PC-3 (cell line): ENCODE measurements at regions not wholly inside any gene's neighbourhood (a gene's known extent, or its start where the extent isn't known, plus 50 kb on each side); places are given as distances from the start of the nearest gene placed in this dataset.

Source experiments
- ATAC-seq: fragments of 200-7000 bp; cut with Tn5 transposase; 2 replicates; pipeline ENCODE4 v1.9.1; 2020; ENCODE audit warnings: mild to moderate bottlenecking, moderate library complexity
- BruUV-seq: library from RNA; stranded (reverse); fragments of 400-500 nt; replicated peaks from 2 replicates; lab custom pipeline; 2021; lab: Mats Ljungman, UMichigan
- CTCF ChIA-PET: fragments of 300-600 bp; sonication (Branson Sonifier 250); formaldehyde crosslinking; loops from one replicate; lab custom pipeline; 2022; ENCODE audit warnings: antibody characterized with exemption; lab: Charles Lee
- POLR2A ChIA-PET: fragments of 300-600 bp; sonication (Branson Sonifier 250); formaldehyde crosslinking; loops from one replicate; lab custom pipeline; 2022; ENCODE audit warnings: antibody characterized with exemption; ENCODE audit not compliant: unreplicated experiment; lab: Charles Lee
- DNase-seq: peaks from one replicate; pipeline ENCODE4 v3.0.0-alpha.2; 2015
- H2AFZ ChIP-seq: fragments of 300-600 bp; sonication (generic); 2 replicates; pipeline ENCODE4 v1.6.0; 2016; ENCODE audit warnings: antibody characterized with exemption, low read length
- H3F3A ChIP-seq: fragments of 300-600 bp; sonication (generic); one replicate; pipeline ENCODE4 v1.6.0; 2017; ENCODE audit warnings: antibody characterized with exemption, low read length, control low read depth, mild to moderate bottlenecking; ENCODE audit not compliant: unreplicated experiment
- H3K27ac ChIP-seq: fragments of 300-600 bp; sonication (generic); 2 replicates; pipeline ENCODE4 v1.5.1; 2016; ENCODE audit warnings: mild to moderate bottlenecking, low read length
- H3K27me3 ChIP-seq: fragments of 300-600 bp; sonication (generic); 2 replicates; pipeline ENCODE4 v1.6.1; 2016; ENCODE audit warnings: low read length, mixed read lengths
- H3K36me3 ChIP-seq: fragments of 300-600 bp; sonication (generic); 2 replicates; pipeline ENCODE4 v1.6.1; 2016; ENCODE audit warnings: low read depth, mixed run types, low read length, mixed read lengths
- H3K4me1 ChIP-seq: fragments of 300-600 bp; sonication (generic); 2 replicates; pipeline ENCODE4 v1.5.1; 2016; ENCODE audit warnings: low read length; ENCODE audit not compliant: insufficient read depth
- H3K4me2 ChIP-seq: fragments of 300-600 bp; sonication (generic); 2 replicates; pipeline ENCODE4 v1.6.0; 2016; ENCODE audit warnings: low read length
- H3K4me3 ChIP-seq: fragments of 300-600 bp; sonication (generic); 2 replicates; pipeline ENCODE4 v1.5.1; 2016; ENCODE audit warnings: mild to moderate bottlenecking, low read length, mixed read lengths
- H3K79me2 ChIP-seq: fragments of 300-600 bp; sonication (generic); 2 replicates; pipeline ENCODE4 v1.6.1; 2017; ENCODE audit warnings: low read length, mixed read lengths
- H3K9ac ChIP-seq: fragments of 300-600 bp; sonication (generic); 2 replicates; pipeline ENCODE4 v1.6.0; 2016; ENCODE audit warnings: mild to moderate bottlenecking, low read length
- H3K9me2 ChIP-seq: fragments of 300-600 bp; sonication (generic); replicated peaks from 2 replicates; pipeline ENCODE4 v1.6.1; 2016; ENCODE audit warnings: mixed run types, low read length, mixed read lengths
- H3K9me3 ChIP-seq: fragments of 300-600 bp; sonication (generic); 2 replicates; pipeline ENCODE4 v1.6.1; 2016; ENCODE audit warnings: low read length, mixed read lengths
- H4K20me1 ChIP-seq: fragments of 300-600 bp; sonication (generic); 2 replicates; pipeline ENCODE4 v1.6.1; 2016; ENCODE audit warnings: low read length, mixed read lengths
- CTCF ChIP-seq: fragments of 300-600 bp; sonication (generic); conservative IDR thresholded peaks from 2 replicates; pipeline ENCODE4 v1.5.1; 2017; ENCODE audit warnings: antibody characterized with exemption, low read depth, mild to moderate bottlenecking, low read length
- EZH2 ChIP-seq: fragments of 300-600 bp; sonication (generic); IDR thresholded peaks from one replicate; pipeline ENCODE4 v1.6.1; 2017; ENCODE audit warnings: antibody characterized with exemption, mild to moderate bottlenecking, low read length; ENCODE audit not compliant: unreplicated experiment
- EZH2phosphoT487 ChIP-seq: fragments of 300-600 bp; sonication (generic); IDR thresholded peaks from 2 replicates; pipeline ENCODE4 v1.6.1; 2018; ENCODE audit warnings: mild to moderate bottlenecking, antibody characterized with exemption, low read length, borderline replicate concordance
- intact Hi-C: fragments of 100-400 bp; cut with micrococcal nuclease; formaldehyde crosslinking; loops from 2 replicates; pipeline ENCODE4 v1.9.0; 2023

- TF ChIP-seq EZH2, result no peak
- no peak for TF ChIP-seq CTCF
- no peak overlapping the region for H3K4me3 ChIP-seq
- H3K27me3 ChIP-seq, result peaks cover 46% of the 10 kb centered on the region
- no peaks in the 10 kb centered on the region for H3K79me2 ChIP-seq
- H2AFZ ChIP-seq, result no peak overlapping the region
- H3K36me3 ChIP-seq, result no peaks in the 10 kb centered on the region
- ChIA-PET POLR2A (no interaction called here), CTCF (no interaction called here)
- H3F3A ChIP-seq, result no peaks in the 10 kb centered on the region
- no peak overlapping the region for H3K4me2 ChIP-seq
- H3K27ac ChIP-seq, result no peak overlapping the region
- no peaks in the 10 kb centered on the region for H4K20me1 ChIP-seq
- no peak overlapping the region for H3K9ac ChIP-seq
- BruUV-seq, result no TSS peak
- H3K9me2 ChIP-seq, result no peaks in the 10 kb centered on the region
- no peaks in the 10 kb centered on the region for H3K9me3 ChIP-seq
- DNase-seq, result no peak
- intact Hi-C loops, result loop anchor here (10.0 kb wide), 2 partner anchors 183 to 1883 kb away; no protein-coding TSS in a partner anchor
- H3K4me1 ChIP-seq, result no peaks in the 10 kb centered on the region
- ATAC-seq, result no peak
Measured at GRCh38 chr18:77762014-77762413, 512.4 kb downstream of the GALR1 start.

GRCh38 chr18:77762642-77763041, 513.0 kb downstream of the GALR1 start:
- peaks cover 41% of the 10 kb centered on the region for H3K27me3 ChIP-seq
- no peak overlapping the region for H3K4me3 ChIP-seq
- TF ChIP-seq CTCF, result no peak
- TF ChIP-seq EZH2, result no peak
- no peak for TF ChIP-seq EZH2phosphoT487
- no peak overlapping the region for H2AFZ ChIP-seq
- no peaks in the 10 kb centered on the region for H3K9me3 ChIP-seq
- no peaks in the 10 kb centered on the region for H4K20me1 ChIP-seq
- H3K36me3 ChIP-seq, result no peaks in the 10 kb centered on the region
- H3F3A ChIP-seq, result no peaks in the 10 kb centered on the region
- DNase-seq (no peak), ATAC-seq (no peak)
- ChIA-PET CTCF (no interaction called here), POLR2A (no interaction called here)
- intact Hi-C loops, result loop anchor here (10.0 kb wide), 2 partner anchors 182 to 1882 kb away; no protein-coding TSS in a partner anchor
- no peaks in the 10 kb centered on the region for H3K4me1 ChIP-seq
- BruUV-seq, result no TSS peak
- H3K9me2 ChIP-seq, result no peaks in the 10 kb centered on the region
- H3K4me2 ChIP-seq, result no peak overlapping the region
- no peak overlapping the region for H3K9ac ChIP-seq
- no peaks in the 10 kb centered on the region for H3K79me2 ChIP-seq
- H3K27ac ChIP-seq, result no peak overlapping the region

GRCh38 chr18:77763530-77764145, 514.0 kb downstream of the GALR1 start:
- TF ChIP-seq CTCF (no peak), EZH2 (no peak), EZH2phosphoT487 (no peak)
- no peak overlapping the region for H3K4me3 ChIP-seq
- H2AFZ ChIP-seq, result no peak overlapping the region
- no peak overlapping the region for H3K27ac ChIP-seq
- no peaks in the 10 kb centered on the region for H3K4me1 ChIP-seq
- no peaks in the 10 kb centered on the region for H4K20me1 ChIP-seq
- ChIA-PET POLR2A (no interaction called here), CTCF (no interaction called here)
- ATAC-seq (no peak), DNase-seq (no peak)
- no peaks in the 10 kb centered on the region for H3K79me2 ChIP-seq
- H3F3A ChIP-seq, result no peaks in the 10 kb centered on the region
- H3K9me2 ChIP-seq, result no peaks in the 10 kb centered on the region
- peaks cover 35% of the 10 kb centered on the region for H3K27me3 ChIP-seq
- H3K9me3 ChIP-seq, result no peaks in the 10 kb centered on the region
- no peaks in the 10 kb centered on the region for H3K36me3 ChIP-seq
- BruUV-seq, result no TSS peak
- H3K9ac ChIP-seq, result no peak overlapping the region
- intact Hi-C loops, result loop anchor here (10.0 kb wide), 2 partner anchors 181 to 1881 kb away; no protein-coding TSS in a partner anchor
- H3K4me2 ChIP-seq, result no peak overlapping the region
